Glutamatergic neuron (in vitro differentiated cells): ENCODE measurements at regions not wholly inside any gene's neighbourhood (a gene's known extent, or its start where the extent isn't known, plus 50 kb on each side); places are given as distances from the start of the nearest gene placed in this dataset.

ENCODE experiments used
- DNase-seq: peaks from one replicate; pipeline ENCODE4 v3.0.0; 2022
- H3K27ac Mint-ChIP-seq: one replicate; pipeline ENCODE4 v1.8.0; 2020; ENCODE audit warnings: mild to moderate bottlenecking, mixed read lengths, inconsistent platforms; ENCODE audit not compliant: unreplicated experiment
- H3K27me3 Mint-ChIP-seq: one replicate; pipeline ENCODE4 v1.8.0; 2020; ENCODE audit warnings: mild to moderate bottlenecking, moderate library complexity, mixed read lengths, inconsistent platforms; ENCODE audit not compliant: unreplicated experiment
- H3K36me3 Mint-ChIP-seq: one replicate; pipeline ENCODE4 v1.8.0; 2020; ENCODE audit warnings: mild to moderate bottlenecking, mixed read lengths, inconsistent platforms; ENCODE audit not compliant: unreplicated experiment
- H3K4me1 Mint-ChIP-seq: one replicate; pipeline ENCODE4 v1.8.0; 2020; ENCODE audit warnings: mild to moderate bottlenecking, low read depth, mixed read lengths, inconsistent platforms; ENCODE audit not compliant: unreplicated experiment
- H3K4me3 Mint-ChIP-seq: one replicate; pipeline ENCODE4 v1.8.0; 2020; ENCODE audit warnings: mild to moderate bottlenecking, mixed read lengths, inconsistent platforms; ENCODE audit not compliant: unreplicated experiment
- H3K9me3 Mint-ChIP-seq: one replicate; pipeline ENCODE4 v1.8.0; 2020; ENCODE audit warnings: mild to moderate bottlenecking, moderate library complexity, mixed read lengths, inconsistent platforms; ENCODE audit not compliant: unreplicated experiment
- TF ChIP-seq, protein P1 (sequence below): fragments of 200-600 bp; sonication (generic); IDR thresholded peaks from one replicate; pipeline ENCODE4 v1.5.0; 2021; ENCODE audit not compliant: partially characterized antibody, unreplicated experiment

DNA sequence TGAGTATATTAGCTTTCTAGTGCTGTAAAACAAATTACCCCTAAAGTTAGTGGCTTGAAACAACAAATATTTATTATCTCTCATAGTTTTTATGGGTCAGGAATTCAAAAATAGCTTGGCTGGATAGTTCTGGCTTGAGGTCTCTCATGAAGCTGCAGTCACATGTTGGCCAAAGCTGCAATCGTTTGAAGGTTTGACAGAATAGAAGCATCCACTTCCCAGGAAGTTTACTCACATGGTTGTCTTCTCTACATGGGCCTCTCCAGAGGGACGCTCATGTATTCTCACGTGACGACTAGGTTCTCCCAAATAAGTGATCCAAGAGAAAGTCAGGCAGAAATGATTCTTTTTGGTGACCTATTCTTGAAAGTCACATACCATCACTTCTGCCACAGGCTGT is 99.1 kb downstream of the NIBAN1 start:
- H3K4me1 Mint-ChIP-seq = peaks cover 4% of the 10 kb centered on the region
- H3K36me3 Mint-ChIP-seq = no peaks in the 10 kb centered on the region
- no peak overlapping the region for H3K27ac Mint-ChIP-seq
- H3K4me3 Mint-ChIP-seq = no peak overlapping the region
- H3K27me3 Mint-ChIP-seq = no peaks in the 10 kb centered on the region
- H3K9me3 Mint-ChIP-seq = no peaks in the 10 kb centered on the region
- DNase-seq = no peak
- TF ChIP-seq, protein P1, sequence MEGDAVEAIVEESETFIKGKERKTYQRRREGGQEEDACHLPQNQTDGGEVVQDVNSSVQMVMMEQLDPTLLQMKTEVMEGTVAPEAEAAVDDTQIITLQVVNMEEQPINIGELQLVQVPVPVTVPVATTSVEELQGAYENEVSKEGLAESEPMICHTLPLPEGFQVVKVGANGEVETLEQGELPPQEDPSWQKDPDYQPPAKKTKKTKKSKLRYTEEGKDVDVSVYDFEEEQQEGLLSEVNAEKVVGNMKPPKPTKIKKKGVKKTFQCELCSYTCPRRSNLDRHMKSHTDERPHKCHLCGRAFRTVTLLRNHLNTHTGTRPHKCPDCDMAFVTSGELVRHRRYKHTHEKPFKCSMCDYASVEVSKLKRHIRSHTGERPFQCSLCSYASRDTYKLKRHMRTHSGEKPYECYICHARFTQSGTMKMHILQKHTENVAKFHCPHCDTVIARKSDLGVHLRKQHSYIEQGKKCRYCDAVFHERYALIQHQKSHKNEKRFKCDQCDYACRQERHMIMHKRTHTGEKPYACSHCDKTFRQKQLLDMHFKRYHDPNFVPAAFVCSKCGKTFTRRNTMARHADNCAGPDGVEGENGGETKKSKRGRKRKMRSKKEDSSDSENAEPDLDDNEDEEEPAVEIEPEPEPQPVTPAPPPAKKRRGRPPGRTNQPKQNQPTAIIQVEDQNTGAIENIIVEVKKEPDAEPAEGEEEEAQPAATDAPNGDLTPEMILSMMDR = no peak

DNA sequence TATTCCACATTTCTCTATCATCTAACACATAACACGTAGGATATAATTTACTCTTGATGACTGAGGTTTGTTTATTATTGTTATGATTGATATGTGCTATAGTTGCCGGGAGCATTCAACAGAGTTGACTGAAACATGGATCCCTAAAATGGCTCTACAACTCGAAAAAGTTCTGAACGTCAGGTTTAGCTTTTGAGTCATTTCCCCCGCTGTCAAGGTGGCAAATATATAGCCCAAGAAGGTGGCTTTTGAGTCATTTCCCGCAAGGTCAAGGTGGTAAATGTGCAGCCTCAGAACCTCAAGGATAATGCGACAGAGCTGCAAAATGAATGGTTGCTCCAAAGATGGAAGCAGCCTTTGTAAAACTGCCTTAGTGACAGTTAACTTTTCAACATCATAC is 104.0 kb downstream of the NIBAN1 start:
- Mint-ChIP-seq H3K27me3 (no peaks in the 10 kb centered on the region), H3K4me1 (no peaks in the 10 kb centered on the region)
- TF ChIP-seq, protein P1 = no peak

DNA sequence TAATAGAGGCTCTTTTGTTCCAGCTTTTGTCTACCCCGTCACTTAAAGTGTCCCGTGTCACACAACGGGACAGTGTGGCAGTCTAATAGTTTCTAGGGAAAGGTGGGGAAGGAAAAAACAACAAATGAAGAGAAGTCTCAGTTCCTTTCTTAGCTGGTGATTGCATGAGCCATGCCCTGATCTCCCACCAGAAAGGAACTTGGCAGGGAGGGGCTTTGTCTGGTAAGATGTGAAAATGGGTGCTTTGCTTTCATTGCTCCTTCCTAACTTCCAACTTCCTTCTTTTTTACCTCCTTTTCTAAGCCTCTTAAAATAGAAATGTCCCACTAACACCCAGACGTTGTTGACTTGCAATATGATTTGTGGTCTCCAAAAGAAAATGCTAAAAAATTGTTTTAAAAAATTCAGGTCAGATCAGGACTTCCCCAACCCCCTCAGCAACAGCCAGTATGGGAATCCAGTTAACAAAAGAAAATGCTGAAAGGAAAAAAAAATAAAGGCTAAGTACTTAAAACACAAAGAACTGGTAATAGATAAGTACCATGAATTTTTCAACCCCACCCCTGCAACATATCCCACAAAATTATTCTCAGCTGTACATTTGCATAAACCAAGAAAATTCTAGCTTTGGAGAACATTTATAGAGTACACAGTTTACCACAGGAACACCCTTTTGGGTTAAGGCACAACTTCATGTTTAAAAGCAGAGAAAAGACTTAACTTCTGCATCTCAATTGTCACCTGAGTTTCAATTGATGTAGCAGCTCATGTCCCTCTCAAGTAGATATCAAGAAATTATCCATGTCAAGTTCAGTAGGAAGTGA is 106.2 kb downstream of the NIBAN1 start:
- no peak for DNase-seq
- H3K27ac Mint-ChIP-seq = no peak overlapping the region
- H3K4me3 Mint-ChIP-seq = no peak overlapping the region
- TF ChIP-seq, protein P1 = no peak
- no peaks in the 10 kb centered on the region for H3K36me3 Mint-ChIP-seq
- no peaks in the 10 kb centered on the region for H3K9me3 Mint-ChIP-seq
- no peaks in the 10 kb centered on the region for H3K4me1 Mint-ChIP-seq
- no peaks in the 10 kb centered on the region for H3K27me3 Mint-ChIP-seq

More for the DNA sequence above, 104.0 kb downstream of the NIBAN1 start:
- Mint-ChIP-seq H3K4me3 (no peak overlapping the region), H3K27ac (no peak overlapping the region), H3K36me3 (no peaks in the 10 kb centered on the region), H3K9me3 (no peaks in the 10 kb centered on the region)
- DNase-seq = no peak

DNA sequence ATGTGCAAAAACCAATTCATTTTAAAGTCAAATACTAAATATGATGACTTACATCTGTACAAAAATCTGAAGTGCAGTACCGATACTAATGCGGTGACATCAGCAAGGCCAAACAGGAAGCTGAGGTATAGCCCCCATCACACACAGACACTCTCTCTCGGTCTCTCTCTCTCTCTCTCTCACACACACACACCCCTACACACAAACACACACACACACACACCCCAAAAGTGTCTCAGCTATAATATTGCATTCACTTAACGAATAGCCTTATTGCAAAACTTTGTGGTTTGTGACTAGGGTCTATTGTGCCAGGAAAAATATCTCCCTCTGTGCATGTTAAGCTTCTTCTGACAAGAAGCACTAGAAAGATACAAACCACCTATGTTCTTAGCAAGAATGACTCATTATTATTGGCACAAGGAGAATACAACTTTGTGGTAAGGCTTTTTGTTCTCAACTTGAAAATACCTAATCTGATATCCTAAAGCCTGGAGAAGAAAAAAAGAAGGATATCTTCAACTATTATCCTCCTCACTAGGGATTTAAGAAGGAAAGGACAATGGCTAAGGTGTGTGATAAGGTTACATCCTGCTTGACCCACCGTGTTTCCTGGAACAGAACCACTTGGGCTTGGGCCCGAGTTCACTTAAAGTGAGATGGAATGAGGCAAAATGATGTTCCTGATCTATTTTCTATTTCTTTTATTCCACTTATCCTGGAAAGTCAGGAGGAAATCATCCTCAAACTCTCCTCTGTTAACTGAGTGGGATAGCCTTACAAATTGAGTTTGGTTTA is 107.1 kb downstream of the NIBAN1 start:
- Mint-ChIP-seq H3K4me1 (no peaks in the 10 kb centered on the region), H3K9me3 (no peaks in the 10 kb centered on the region), H3K27me3 (no peaks in the 10 kb centered on the region), H3K36me3 (no peaks in the 10 kb centered on the region), H3K27ac (no peak overlapping the region), H3K4me3 (no peak overlapping the region)
- DNase-seq = no peak
- TF ChIP-seq, protein P1 = no peak

- DNase-seq = no peak
- Mint-ChIP-seq H3K36me3 (no peaks in the 10 kb centered on the region), H3K4me3 (no peak overlapping the region), H3K27me3 (no peaks in the 10 kb centered on the region), H3K9me3 (no peaks in the 10 kb centered on the region), H3K27ac (no peak overlapping the region), H3K4me1 (no peaks in the 10 kb centered on the region)
- TF ChIP-seq, protein P1 = no peak
Observed at GRCh38 chr1:184866586-184866985, 107.7 kb downstream of the NIBAN1 start.
